NB4 (cell line): ENCODE measurements at regions not wholly inside any gene's neighbourhood (a gene's known extent, or its start where the extent isn't known, plus 50 kb on each side); places are given as distances from the start of the nearest gene placed in this dataset.

Experiments
- POLR2A ChIP-seq: IDR thresholded peaks from 2 replicates; pipeline ENCODE4 v1.6.1; 2011; ENCODE audit warnings: mild to moderate bottlenecking; ENCODE audit not compliant: insufficient read length; ENCODE audit errors: extremely low read depth
- TF ChIP-seq, protein P1 (sequence below): IDR thresholded peaks from one replicate; pipeline ENCODE4 v1.5.1; 2012; ENCODE audit warnings: low read depth, low read length
- TF ChIP-seq, protein P2 (sequence below): IDR thresholded peaks from 2 replicates; pipeline ENCODE4 v1.6.1; 2011; ENCODE audit warnings: low read depth, low read length

DNA sequence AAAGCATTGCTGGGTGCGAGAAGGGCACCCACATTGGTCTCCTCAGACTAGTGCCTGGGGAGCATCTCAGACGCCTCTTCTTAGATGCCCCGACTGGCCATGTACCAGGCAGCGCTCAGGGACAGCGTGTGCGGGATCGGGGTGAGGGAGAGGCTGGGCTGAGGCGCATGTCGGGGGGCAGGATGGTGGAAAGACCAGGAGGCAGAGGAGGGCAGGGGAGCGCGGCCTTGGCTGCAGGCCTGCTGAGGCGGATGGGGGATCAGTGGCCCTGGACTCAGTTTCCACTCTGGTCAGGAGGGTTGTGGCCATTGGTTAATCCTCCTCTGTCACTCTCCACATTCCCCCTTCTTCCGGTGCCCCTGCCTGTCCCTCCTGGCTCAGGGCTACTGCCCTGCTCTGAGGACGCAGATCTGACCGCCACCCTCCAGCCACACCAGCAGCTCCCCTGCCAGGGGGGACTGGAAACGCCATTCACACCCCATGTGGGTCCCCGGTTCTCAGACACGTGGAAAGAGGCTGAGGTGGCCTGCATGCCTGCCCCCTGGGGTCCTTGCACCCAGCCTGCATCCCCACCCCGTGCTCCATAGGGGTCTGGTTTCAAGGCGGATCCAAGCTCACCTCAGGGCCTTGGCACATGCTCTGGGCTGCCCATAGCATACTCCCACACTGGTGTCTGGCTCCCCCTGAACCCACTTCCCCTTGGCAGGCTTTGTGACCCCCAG is 105.9 kb downstream of the CPZ start:
- TF ChIP-seq, protein P1, sequence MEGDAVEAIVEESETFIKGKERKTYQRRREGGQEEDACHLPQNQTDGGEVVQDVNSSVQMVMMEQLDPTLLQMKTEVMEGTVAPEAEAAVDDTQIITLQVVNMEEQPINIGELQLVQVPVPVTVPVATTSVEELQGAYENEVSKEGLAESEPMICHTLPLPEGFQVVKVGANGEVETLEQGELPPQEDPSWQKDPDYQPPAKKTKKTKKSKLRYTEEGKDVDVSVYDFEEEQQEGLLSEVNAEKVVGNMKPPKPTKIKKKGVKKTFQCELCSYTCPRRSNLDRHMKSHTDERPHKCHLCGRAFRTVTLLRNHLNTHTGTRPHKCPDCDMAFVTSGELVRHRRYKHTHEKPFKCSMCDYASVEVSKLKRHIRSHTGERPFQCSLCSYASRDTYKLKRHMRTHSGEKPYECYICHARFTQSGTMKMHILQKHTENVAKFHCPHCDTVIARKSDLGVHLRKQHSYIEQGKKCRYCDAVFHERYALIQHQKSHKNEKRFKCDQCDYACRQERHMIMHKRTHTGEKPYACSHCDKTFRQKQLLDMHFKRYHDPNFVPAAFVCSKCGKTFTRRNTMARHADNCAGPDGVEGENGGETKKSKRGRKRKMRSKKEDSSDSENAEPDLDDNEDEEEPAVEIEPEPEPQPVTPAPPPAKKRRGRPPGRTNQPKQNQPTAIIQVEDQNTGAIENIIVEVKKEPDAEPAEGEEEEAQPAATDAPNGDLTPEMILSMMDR: no peak
- no peak for TF ChIP-seq POLR2A
- TF ChIP-seq, protein P2, sequence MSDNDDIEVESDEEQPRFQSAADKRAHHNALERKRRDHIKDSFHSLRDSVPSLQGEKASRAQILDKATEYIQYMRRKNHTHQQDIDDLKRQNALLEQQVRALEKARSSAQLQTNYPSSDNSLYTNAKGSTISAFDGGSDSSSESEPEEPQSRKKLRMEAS: no peak
